Astrocyte (in vitro differentiated cells and primary cell): ENCODE measurements at regions not wholly inside any gene's neighbourhood (a gene's known extent, or its start where the extent isn't known, plus 50 kb on each side); places are given as distances from the start of the nearest gene placed in this dataset.

ENCODE experiments used
- DNase-seq: peaks from one replicate; pipeline ENCODE4 v3.0.0-alpha.2; 2010; ENCODE audit warnings: low read depth
- FAIRE-seq: peaks from 2 replicates; lab custom pipeline; 2011; peaks lifted over from hg19 to GRCh38; lab: Jason Lieb, UNC
- H2AFZ ChIP-seq: 2 replicates; pipeline ENCODE4 v1.6.0; 2012; ENCODE audit warnings: low read depth, low read length, inconsistent platforms
- H3K27ac ChIP-seq: 2 replicates; pipeline ENCODE4 v1.5.1; 2011; ENCODE audit warnings: low read depth, low read length, inconsistent platforms
- H3K27me3 ChIP-seq: 2 replicates; pipeline ENCODE4 v1.6.0; 2011; ENCODE audit warnings: low read length, inconsistent platforms; ENCODE audit not compliant: insufficient read depth
- H3K36me3 ChIP-seq: 2 replicates; pipeline ENCODE4 v1.5.1; 2011; ENCODE audit warnings: low read length, inconsistent platforms; ENCODE audit not compliant: insufficient read depth
- H3K4me1 ChIP-seq: 2 replicates; pipeline ENCODE4 v1.5.1; 2011; ENCODE audit warnings: low read length, inconsistent platforms; ENCODE audit not compliant: insufficient read depth
- H3K4me2 ChIP-seq: 2 replicates; pipeline ENCODE4 v1.6.0; 2012; ENCODE audit warnings: low read length, inconsistent platforms
- H3K4me3 ChIP-seq: 2 replicates; pipeline ENCODE4 v1.5.1; 2011; ENCODE audit warnings: low read depth, mild to moderate bottlenecking, low read length, inconsistent platforms; ENCODE audit not compliant: insufficient read depth
- H3K79me2 ChIP-seq: 2 replicates; pipeline ENCODE4 v1.6.0; 2012; ENCODE audit warnings: mild to moderate bottlenecking, low read length, inconsistent platforms; ENCODE audit not compliant: insufficient read depth
- H3K9ac ChIP-seq: 2 replicates; pipeline ENCODE4 v1.6.0; 2012; ENCODE audit warnings: mild to moderate bottlenecking, low read length, inconsistent platforms
- H3K9me3 ChIP-seq: 2 replicates; pipeline ENCODE4 v1.5.1; 2012; ENCODE audit warnings: low read depth, mild to moderate bottlenecking, low read length, inconsistent platforms; ENCODE audit not compliant: insufficient read depth
- H4K20me1 ChIP-seq: 2 replicates; pipeline ENCODE4 v1.6.0; 2012; ENCODE audit warnings: low read length, inconsistent platforms; ENCODE audit not compliant: insufficient read depth
- H3K27ac Mint-ChIP-seq: one replicate; pipeline ENCODE4 v1.8.0; 2021; ENCODE audit warnings: mild to moderate bottlenecking, mixed read lengths; ENCODE audit not compliant: unreplicated experiment
- H3K27me3 Mint-ChIP-seq: one replicate; pipeline ENCODE4 v1.8.0; 2021; ENCODE audit warnings: low read depth, mixed read lengths; ENCODE audit not compliant: unreplicated experiment
- H3K36me3 Mint-ChIP-seq: one replicate; pipeline ENCODE4 v1.8.0; 2021; ENCODE audit warnings: low read depth, mixed read lengths; ENCODE audit not compliant: unreplicated experiment
- H3K4me1 Mint-ChIP-seq: one replicate; pipeline ENCODE4 v1.8.0; 2021; ENCODE audit warnings: low read depth, mixed read lengths; ENCODE audit not compliant: unreplicated experiment
- H3K4me3 Mint-ChIP-seq: one replicate; pipeline ENCODE4 v1.8.0; 2021; ENCODE audit warnings: mild to moderate bottlenecking, moderate library complexity, mixed read lengths; ENCODE audit not compliant: unreplicated experiment
- H3K9me3 Mint-ChIP-seq: one replicate; pipeline ENCODE4 v1.8.0; 2021; ENCODE audit warnings: mild to moderate bottlenecking, mixed read lengths; ENCODE audit not compliant: unreplicated experiment
- CTCF ChIP-seq: IDR thresholded peaks from 2 replicates; pipeline ENCODE4 v1.5.1; 2011; ENCODE audit warnings: low read depth, mild to moderate bottlenecking, inconsistent platforms, low read length, moderate library complexity; ENCODE audit not compliant: insufficient read depth
- EZH2 ChIP-seq: IDR thresholded peaks from 2 replicates; pipeline ENCODE4 v1.6.1; 2012; ENCODE audit warnings: mild to moderate bottlenecking, low read length, inconsistent platforms; ENCODE audit not compliant: insufficient read depth

DNA sequence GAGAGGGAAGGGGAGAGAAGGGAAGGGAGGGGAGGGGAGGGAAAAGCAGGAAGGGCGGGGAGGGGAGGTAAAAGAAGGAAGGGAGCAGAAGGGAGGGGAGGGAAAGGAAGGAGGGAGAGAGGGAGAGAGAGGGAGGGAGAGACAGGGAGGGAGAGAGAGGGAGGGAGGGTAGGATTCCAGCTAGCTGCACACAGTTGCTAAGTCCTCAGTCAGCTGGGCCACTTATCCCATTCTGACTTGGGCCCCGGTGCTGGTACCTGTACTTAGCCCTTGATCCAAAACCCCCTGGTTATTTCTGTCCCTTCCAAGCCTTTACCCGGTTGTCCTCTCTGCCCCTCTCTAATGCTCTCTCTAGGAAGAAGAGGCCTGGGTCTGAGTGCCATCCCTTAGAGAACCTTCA lies 211.4 kb downstream of the TTC32 start:
- FAIRE-seq: no peak
- H3K27ac ChIP-seq: no peak overlapping the region
- H3K36me3 ChIP-seq: no peaks in the 10 kb centered on the region
- no peak overlapping the region for H2AFZ ChIP-seq
- H3K9ac ChIP-seq: no peak overlapping the region
- no peaks in the 10 kb centered on the region for H3K4me1 ChIP-seq
- H3K79me2 ChIP-seq: no peaks in the 10 kb centered on the region
- no peaks in the 10 kb centered on the region for H3K9me3 ChIP-seq
- Mint-ChIP-seq H3K36me3 (no peaks in the 10 kb centered on the region), H3K27ac (no peak overlapping the region), H3K27me3 (peaks cover 22% of the 10 kb centered on the region), H3K4me1 (no peaks in the 10 kb centered on the region), H3K9me3 (peaks cover 4% of the 10 kb centered on the region), H3K4me3 (no peak overlapping the region)
- no peaks in the 10 kb centered on the region for H4K20me1 ChIP-seq
- no peak for DNase-seq
- TF ChIP-seq CTCF: no peak
- TF ChIP-seq EZH2: no peak
- no peak overlapping the region for H3K4me2 ChIP-seq
- no peaks in the 10 kb centered on the region for H3K27me3 ChIP-seq
- no peak overlapping the region for H3K4me3 ChIP-seq

DNA sequence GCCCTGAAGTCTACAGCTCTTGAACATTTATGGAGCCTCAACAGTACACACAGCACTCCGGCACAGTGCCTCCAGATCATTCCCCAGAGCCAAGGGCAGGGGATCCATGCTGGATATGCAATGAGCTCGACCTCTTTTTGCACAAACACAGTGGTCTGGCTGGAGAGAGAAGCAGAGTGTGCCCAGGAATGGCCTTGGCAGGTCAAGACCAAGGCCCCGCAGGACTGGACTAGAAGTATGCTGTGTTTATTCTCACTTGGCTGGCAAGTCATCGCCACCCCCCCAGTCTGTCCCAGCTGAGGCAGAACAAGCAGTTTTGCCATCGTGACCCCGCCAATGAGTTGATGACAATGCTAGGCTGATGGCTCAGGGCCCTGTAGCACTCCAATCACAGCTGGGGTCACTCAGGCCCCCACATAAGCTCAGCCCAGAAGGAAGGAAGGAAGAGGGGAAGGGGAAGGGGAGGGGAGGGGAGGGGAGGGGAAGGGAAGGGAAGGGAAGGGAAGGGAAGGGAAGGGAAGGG lies 212.1 kb downstream of the TTC32 start:
- Histone ChIP-seq H3K9me3 (no peaks in the 10 kb centered on the region), H3K4me1 (no peaks in the 10 kb centered on the region), H3K27me3 (no peaks in the 10 kb centered on the region), H3K4me2 (no peak overlapping the region), H3K36me3 (no peaks in the 10 kb centered on the region), H3K4me3 (no peak overlapping the region), H3K9ac (no peak overlapping the region), H2AFZ (no peak overlapping the region), H3K79me2 (no peaks in the 10 kb centered on the region), H4K20me1 (no peaks in the 10 kb centered on the region), H3K27ac (no peak overlapping the region)
- DNase-seq (no peak), FAIRE-seq (no peak)
- H3K9me3 Mint-ChIP-seq: peaks cover 2% of the 10 kb centered on the region
- H3K4me3 Mint-ChIP-seq: no peak overlapping the region
- H3K36me3 Mint-ChIP-seq: no peaks in the 10 kb centered on the region
- no peak overlapping the region for H3K27ac Mint-ChIP-seq
- no peaks in the 10 kb centered on the region for H3K4me1 Mint-ChIP-seq
- no peak for TF ChIP-seq CTCF
- TF ChIP-seq EZH2: no peak
- peaks cover 18% of the 10 kb centered on the region for H3K27me3 Mint-ChIP-seq

GRCh38 chr2:19688059-19688458 lies 213.7 kb downstream of the TTC32 start:
- Histone ChIP-seq H2AFZ (no peak overlapping the region), H3K4me1 (no peaks in the 10 kb centered on the region), H3K27me3 (no peaks in the 10 kb centered on the region), H3K4me2 (no peak overlapping the region), H3K9ac (no peak overlapping the region), H3K9me3 (no peaks in the 10 kb centered on the region), H3K36me3 (no peaks in the 10 kb centered on the region), H3K4me3 (no peak overlapping the region), H3K79me2 (no peaks in the 10 kb centered on the region), H4K20me1 (no peaks in the 10 kb centered on the region), H3K27ac (no peak overlapping the region)
- Mint-ChIP-seq H3K4me1 (no peaks in the 10 kb centered on the region), H3K9me3 (peaks cover 4% of the 10 kb centered on the region), H3K36me3 (no peaks in the 10 kb centered on the region), H3K27ac (no peak overlapping the region), H3K27me3 (peaks cover 18% of the 10 kb centered on the region), H3K4me3 (no peak overlapping the region)
- TF ChIP-seq EZH2: no peak
- TF ChIP-seq CTCF: no peak
- DNase-seq (no peak), FAIRE-seq (no peak)
